Large intestine (tissue), 3 donors: ENCODE measurements at regions not wholly inside any gene's neighbourhood (a gene's known extent, or its start where the extent isn't known, plus 50 kb on each side); places are given as distances from the start of the nearest gene placed in this dataset.
A peak's percentile ranks its signal among the peaks of the same experiment; 100 is the strongest.

ENCODE experiments used
- DNase-seq, 2 donors: peaks; one replicate each; pipeline versions ENCODE4 v3.0.0 to v3.0.0-alpha.2; 2013
- H3K27ac ChIP-seq: one replicate; pipeline ENCODE4 v1.5.1; 2013; ENCODE audit warnings: low read length
- H3K27me3 ChIP-seq: 2 replicates; pipeline ENCODE4 v1.6.1; 2013; ENCODE audit warnings: low read length; ENCODE audit not compliant: control insufficient read depth, insufficient read depth
- H3K36me3 ChIP-seq: 2 replicates; pipeline ENCODE4 v1.6.1; 2013; ENCODE audit warnings: low read length; ENCODE audit not compliant: control insufficient read depth, insufficient read depth
- H3K4me1 ChIP-seq: one replicate; pipeline ENCODE4 v1.6.1; 2013; ENCODE audit warnings: low read length; ENCODE audit not compliant: control insufficient read depth, insufficient read depth
- H3K4me3 ChIP-seq: one replicate; pipeline ENCODE4 v1.5.1; 2013; ENCODE audit warnings: low read length
- H3K9me3 ChIP-seq: one replicate; pipeline ENCODE4 v1.6.1; 2013; ENCODE audit warnings: mild to moderate bottlenecking, low read depth, low read length, moderate library complexity; ENCODE audit not compliant: control insufficient read depth
- WGBS: methylation state at CpG from one replicate; pipeline ENCODE4 v1.1.5; 2013; ENCODE audit warnings: low lambda C conversion rate; ENCODE audit not compliant: insufficient coverage; 5-methylcytosine and 5-hydroxymethylcytosine counted together

DNA sequence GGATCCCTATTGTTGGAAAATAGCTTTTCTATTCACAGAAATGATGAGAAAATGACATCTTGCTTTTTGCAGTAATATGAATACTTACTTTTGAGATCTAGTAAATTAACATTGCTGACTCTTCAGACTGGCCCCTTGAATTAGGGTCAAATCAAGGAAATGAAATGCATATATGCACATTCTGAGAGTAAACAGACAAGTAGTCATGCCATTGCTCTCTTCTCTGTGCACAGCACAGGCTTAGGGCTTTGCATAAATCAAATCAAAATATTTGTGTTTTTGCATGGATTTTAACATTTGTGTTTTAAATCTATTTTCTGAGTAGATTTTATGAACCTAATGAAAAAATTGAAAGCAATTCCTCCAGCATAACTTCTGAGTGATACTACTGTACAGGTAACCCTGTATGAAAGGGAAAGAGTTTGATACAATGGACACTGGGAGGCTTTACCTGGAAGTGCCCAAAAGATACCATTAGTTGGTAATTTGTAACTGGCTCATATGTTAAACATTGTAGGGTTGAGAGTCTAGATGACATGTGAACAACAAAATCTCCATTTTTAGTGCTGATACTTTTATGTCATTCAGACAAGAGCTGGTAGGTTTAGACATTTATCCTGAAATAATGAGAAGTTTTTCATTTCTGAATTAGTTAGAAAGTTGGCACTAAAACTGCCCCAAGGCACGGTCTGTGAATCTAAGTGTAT lies 280.2 kb upstream of the FBXO33 start:
- no peaks in the 10 kb centered on the region for H3K36me3 ChIP-seq
- WGBS, result no CpG with 5 or more reads among the region's 1 CpG
- no peaks in the 10 kb centered on the region for H3K27me3 ChIP-seq
- no peak overlapping the region for H3K4me3 ChIP-seq
- H3K27ac ChIP-seq, result no peak overlapping the region
- no peaks in the 10 kb centered on the region for H3K9me3 ChIP-seq
- no peaks in the 10 kb centered on the region for H3K4me1 ChIP-seq
- no peak for DNase-seq

DNA sequence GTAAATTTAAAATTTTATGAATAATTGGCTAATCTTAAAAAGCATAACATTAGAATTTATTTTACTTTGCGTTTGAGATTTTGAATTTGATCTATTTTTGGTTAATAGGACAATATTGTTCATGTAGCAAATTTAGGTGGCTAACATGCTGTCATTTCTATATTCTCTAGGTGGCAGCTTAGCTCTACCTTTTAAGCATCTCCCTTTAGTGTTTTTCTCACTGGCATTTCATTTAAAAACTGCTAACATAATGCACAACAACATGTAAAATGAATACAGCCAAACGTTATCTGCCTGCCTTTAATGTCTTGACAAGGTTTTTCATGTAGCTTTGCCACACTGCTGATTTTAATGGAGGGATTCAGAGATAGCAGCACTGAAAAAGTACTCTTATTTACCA lies 272.4 kb upstream of the FBXO33 start:
- no peak for DNase-seq
- Histone ChIP-seq H3K36me3 (no peaks in the 10 kb centered on the region), H3K9me3 (no peaks in the 10 kb centered on the region), H3K4me3 (no peak overlapping the region), H3K27me3 (no peaks in the 10 kb centered on the region), H3K4me1 (no peaks in the 10 kb centered on the region), H3K27ac (no peak overlapping the region)
- WGBS, result 100% methylated on average over 1 of the region's 2 CpGs

DNA sequence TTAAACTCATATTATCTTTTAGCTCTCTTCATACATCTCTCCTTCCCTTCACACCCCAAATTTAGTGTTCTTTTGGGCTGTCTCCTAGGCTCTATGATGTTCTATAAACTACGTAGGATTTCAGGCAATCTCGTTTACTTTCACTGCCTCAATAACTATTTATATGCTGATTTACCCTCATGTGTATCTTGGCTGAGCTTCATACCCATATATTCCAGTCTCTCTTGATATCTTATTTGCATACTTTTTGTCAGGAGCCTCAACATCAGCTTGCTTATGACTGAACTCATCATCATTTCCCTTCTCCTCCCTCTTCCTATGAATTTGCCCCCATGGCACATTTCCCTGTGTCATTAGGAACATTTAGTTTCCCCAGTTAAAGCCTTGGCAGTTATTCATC lies 262.1 kb upstream of the FBXO33 start:
- Histone ChIP-seq H3K9me3 (no peaks in the 10 kb centered on the region), H3K27ac (no peak overlapping the region), H3K4me1 (no peaks in the 10 kb centered on the region), H3K27me3 (no peaks in the 10 kb centered on the region), H3K4me3 (no peak overlapping the region), H3K36me3 (no peaks in the 10 kb centered on the region)
- WGBS, result 53% methylated on average over 2 of the region's 2 CpGs
- DNase-seq, result no peak

DNA sequence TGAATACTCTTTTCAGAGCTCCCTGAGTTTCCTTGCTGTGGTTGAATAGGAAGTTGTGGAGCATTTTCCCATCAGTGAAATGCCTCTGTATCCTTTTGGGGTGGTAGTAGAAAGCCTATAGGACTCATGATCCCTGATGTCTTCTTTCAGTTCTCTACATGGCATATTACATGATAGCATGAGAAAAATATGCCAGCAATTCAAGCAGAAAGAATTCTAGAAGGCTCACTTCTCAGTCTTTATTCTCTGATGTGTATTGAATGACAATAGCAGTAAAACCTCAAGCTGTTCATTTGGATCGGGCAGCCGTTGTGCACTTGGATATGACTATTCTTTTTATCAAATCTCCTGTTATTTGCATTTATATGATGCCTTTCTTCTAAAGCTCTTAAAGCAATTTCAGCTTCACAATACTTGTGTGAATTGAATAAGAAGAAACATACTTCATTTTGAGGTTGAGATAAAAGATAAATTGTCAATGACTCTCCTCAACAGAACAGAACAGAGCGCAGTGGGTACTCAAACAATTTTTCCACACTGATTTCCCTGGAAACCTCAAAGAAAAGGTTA lies 251.5 kb upstream of the FBXO33 start:
- no peak overlapping the region for H3K27ac ChIP-seq
- 100% methylated on average over 2 of the region's 3 CpGs for WGBS
- no peaks in the 10 kb centered on the region for H3K9me3 ChIP-seq
- no peak for DNase-seq
- H3K4me3 ChIP-seq, result no peak overlapping the region
- no peaks in the 10 kb centered on the region for H3K27me3 ChIP-seq
- H3K36me3 ChIP-seq, result no peaks in the 10 kb centered on the region
- H3K4me1 ChIP-seq, result no peaks in the 10 kb centered on the region

DNA sequence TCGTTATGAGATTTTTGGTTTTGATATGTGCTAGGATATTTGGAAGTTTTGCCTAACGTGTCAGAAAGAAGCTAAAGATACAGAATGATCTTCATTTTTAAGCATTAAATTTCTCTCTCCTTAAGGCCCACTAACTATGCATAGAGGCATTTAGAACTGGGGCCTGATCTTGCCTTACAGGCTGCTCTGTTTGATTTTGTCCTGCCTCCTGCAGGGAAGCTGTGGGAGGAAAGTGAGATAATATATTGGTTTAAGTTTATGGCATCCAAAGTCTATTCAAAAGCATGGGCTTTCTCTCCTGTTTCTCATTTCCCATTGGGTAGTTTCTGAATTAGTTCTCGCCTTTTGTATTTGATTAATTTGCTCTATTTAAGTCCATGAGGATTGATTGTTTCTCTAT lies 250.3 kb upstream of the FBXO33 start:
- DNase-seq, result peak in 1 of 2 donors; percentile 6
- Histone ChIP-seq H3K27me3 (no peaks in the 10 kb centered on the region), H3K4me1 (no peaks in the 10 kb centered on the region), H3K36me3 (no peaks in the 10 kb centered on the region), H3K27ac (no peak overlapping the region), H3K4me3 (no peak overlapping the region), H3K9me3 (no peaks in the 10 kb centered on the region)
- WGBS, result 39% methylated on average over 2 of the region's 3 CpGs

DNA sequence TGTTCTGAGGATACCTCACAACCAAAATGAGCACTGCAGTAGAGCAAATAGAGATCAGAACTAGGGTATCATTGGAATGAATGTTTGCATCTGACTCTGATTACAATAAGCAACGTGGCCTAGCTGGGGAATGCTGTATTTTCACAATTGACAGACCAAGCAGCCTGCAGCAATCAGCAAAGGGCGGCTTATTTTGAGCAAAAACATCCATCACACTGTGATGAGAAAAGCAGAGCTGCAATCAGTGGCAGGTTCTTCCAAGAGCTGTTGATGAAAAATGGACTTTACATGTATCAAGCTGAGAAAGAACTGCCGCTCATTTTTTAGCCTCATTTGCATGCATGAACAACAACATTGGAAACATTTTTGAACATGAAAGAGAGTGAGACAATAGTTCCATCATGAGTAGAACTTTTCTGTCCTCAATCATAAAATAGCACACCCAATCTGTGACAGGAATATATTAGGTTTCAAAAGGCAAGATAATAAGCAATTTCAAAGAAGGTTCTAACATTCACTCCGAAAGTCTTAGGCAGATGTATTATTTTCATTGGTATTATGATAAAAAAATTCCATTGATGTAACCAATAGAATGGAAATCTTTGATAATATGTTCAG lies 249.7 kb upstream of the FBXO33 start:
- H3K27ac ChIP-seq, result no peak overlapping the region
- no peak overlapping the region for H3K4me3 ChIP-seq
- no peaks in the 10 kb centered on the region for H3K4me1 ChIP-seq
- H3K9me3 ChIP-seq, result no peaks in the 10 kb centered on the region
- no peak for DNase-seq
- no peaks in the 10 kb centered on the region for H3K36me3 ChIP-seq
- WGBS, result 40% methylated on average over 2 of the region's 4 CpGs
- H3K27me3 ChIP-seq, result no peaks in the 10 kb centered on the region

DNA sequence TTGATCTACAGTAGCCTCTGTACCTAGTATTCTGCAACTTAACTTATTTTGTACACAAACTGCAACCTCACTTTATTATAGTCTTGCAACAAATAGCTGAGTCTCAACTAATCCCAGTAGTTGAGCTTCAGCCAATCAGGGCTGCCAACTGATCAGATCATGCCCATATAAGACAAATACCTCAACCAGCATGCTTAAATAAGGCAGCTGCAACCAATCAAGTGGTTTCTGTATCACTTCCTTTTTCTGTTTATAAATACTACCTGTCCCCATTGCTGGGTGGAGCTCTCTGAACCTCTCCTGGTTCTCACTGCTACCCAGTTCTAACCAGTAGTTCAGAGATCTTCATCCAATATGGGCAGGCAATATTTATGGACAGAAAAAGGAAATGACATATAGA lies 248.5 kb upstream of the FBXO33 start:
- H3K27ac ChIP-seq, result no peak overlapping the region
- H3K4me1 ChIP-seq, result no peaks in the 10 kb centered on the region
- no peaks in the 10 kb centered on the region for H3K36me3 ChIP-seq
- DNase-seq, result no peak
- H3K27me3 ChIP-seq, result no peaks in the 10 kb centered on the region
- H3K4me3 ChIP-seq, result no peak overlapping the region
- no peaks in the 10 kb centered on the region for H3K9me3 ChIP-seq

DNA sequence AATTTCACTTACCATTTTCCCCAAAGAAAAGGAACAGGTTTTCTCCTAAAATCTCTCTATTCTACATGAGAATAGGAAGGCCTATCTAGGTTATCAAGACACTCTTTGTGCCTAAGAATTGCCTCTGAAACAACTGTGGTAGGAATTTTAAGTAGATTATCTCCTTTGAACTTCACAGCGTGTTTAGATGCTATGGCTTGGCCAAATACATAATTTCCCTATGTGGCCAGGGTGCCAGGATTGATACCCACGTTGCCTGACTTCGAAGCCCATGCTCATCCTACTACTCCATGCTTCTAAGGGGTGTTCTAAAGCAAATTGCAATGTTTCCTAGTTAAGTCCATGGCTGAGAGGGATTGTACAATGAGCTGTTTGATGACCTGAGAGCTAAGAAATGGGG lies 241.5 kb upstream of the FBXO33 start:
- 83% methylated on average over 1 of the region's 3 CpGs for WGBS
- Histone ChIP-seq H3K27me3 (no peaks in the 10 kb centered on the region), H3K4me3 (no peak overlapping the region), H3K9me3 (no peaks in the 10 kb centered on the region), H3K36me3 (no peaks in the 10 kb centered on the region), H3K4me1 (no peaks in the 10 kb centered on the region), H3K27ac (no peak overlapping the region)
- DNase-seq, result no peak

DNA sequence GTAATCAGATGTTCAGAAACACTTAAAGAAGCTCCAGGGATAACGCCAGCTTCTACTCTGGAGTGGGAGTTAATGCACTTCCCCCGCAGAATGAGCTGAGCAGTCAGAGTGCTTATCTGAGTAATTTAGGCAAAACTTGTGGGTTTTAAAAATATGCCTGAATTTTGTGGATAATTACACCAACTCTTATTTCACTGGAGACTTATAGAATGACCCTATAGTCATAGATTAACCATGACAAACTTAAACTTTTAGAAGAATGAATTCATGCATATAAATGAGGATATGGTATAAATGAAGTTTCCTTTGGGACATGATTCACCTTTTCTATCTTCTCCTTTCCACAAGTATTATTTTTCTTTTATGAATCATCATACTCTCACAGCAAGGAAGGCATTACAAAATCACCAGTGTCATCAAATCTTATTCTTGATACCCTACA lies 241.1 kb upstream of the FBXO33 start:
- no peak overlapping the region for H3K27ac ChIP-seq
- no CpG with 5 or more reads among the region's 2 CpGs for WGBS
- no peak for DNase-seq
- H3K36me3 ChIP-seq, result no peaks in the 10 kb centered on the region
- no peaks in the 10 kb centered on the region for H3K27me3 ChIP-seq
- no peaks in the 10 kb centered on the region for H3K4me1 ChIP-seq
- H3K4me3 ChIP-seq, result no peak overlapping the region
- H3K9me3 ChIP-seq, result no peaks in the 10 kb centered on the region

DNA sequence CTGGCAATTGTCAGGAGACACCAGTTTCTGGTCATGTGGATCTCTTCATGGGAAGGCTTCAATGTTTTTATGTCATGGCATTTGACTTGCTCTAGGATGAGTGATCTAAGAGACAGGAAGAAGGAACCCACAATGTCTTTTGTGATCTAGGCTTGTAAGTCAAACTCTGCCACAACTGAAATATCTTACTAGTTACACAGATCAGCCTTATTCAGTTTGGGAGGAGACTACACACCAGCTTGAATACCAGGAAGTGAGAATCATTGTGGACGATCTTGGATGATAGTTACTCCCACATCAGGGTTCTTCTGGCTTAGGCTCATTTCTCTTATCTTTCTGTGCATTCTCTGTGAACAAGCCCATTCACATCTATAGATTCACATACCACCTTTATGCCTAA lies 236.2 kb upstream of the FBXO33 start:
- Histone ChIP-seq H3K36me3 (no peaks in the 10 kb centered on the region), H3K4me3 (no peak overlapping the region), H3K9me3 (no peaks in the 10 kb centered on the region), H3K27me3 (no peaks in the 10 kb centered on the region), H3K4me1 (no peaks in the 10 kb centered on the region), H3K27ac (no peak overlapping the region)
- 71% methylated on average over 1 of the region's 1 CpG for WGBS
- DNase-seq, result no peak

DNA sequence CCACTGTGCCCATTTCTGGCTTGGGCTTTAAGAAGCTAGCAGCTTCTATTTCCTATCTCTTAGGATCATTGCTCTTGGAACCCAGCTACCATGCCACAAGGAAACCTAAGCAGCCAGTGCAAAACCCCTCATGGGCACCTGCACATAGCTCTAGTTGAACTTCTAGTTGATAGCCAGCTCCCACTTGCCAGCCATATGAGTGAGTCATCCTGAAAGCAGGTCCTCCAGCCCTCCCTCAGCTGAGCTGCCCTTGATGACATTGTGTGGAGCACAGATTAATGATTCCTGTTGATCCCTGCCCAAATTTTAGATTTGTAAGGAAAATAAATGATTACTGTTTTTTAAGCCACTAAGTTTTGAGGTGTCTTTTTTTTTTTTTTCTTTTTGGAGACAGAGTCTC lies 234.2 kb upstream of the FBXO33 start:
- no peak for DNase-seq
- Histone ChIP-seq H3K4me1 (no peaks in the 10 kb centered on the region), H3K27ac (no peak overlapping the region), H3K36me3 (no peaks in the 10 kb centered on the region), H3K4me3 (no peak overlapping the region), H3K27me3 (no peaks in the 10 kb centered on the region), H3K9me3 (no peaks in the 10 kb centered on the region)
